ENCODE measurements at regions not wholly inside any gene's neighbourhood (a gene's known extent, or its start where the extent isn't known, plus 50 kb on each side); places are given as distances from the start of the nearest gene placed in this dataset.

- no peak overlapping the region for H2BK120ac ChIP-seq (replicated peaks; ENCODE audit: low read depth, low read length)
- no peaks in the 10 kb centered on the region for H3K79me1 ChIP-seq (ENCODE audit: low read depth, low read length)
- H4K91ac ChIP-seq (replicated peaks; ENCODE audit: insufficient read length, low read length), result no peak overlapping the region
- H4K8ac ChIP-seq (ENCODE audit: extremely low read depth, insufficient read depth, low read length), result no peak overlapping the region
- H3K79me2 ChIP-seq (ENCODE audit: control insufficient read depth in 1 of 2, insufficient read depth in 2 of 2, low read length in 2 of 2), result no peaks in the 10 kb centered on the region
- 95% methylated on average over 2 of the region's 2 CpGs; no CpG with 5 or more reads in 1 of the 2 experiments for WGBS, 2 experiments (ENCODE audit: extremely low coverage in 1 of 2, insufficient coverage in 1 of 2, insufficient read length in 1 of 2, insufficient replicate concordance in 2 of 2, low coverage in 1 of 2, low lambda C conversion rate in 2 of 2, missing lambda C conversion rate in 1 of 2)
- no peak overlapping the region for H2BK20ac ChIP-seq (ENCODE audit: low read length)
- H3K14ac ChIP-seq (ENCODE audit: insufficient read length), result no peak overlapping the region
- no peak overlapping the region for H3K4ac ChIP-seq (replicated peaks; ENCODE audit: insufficient read length, low read depth, low read length)
- CTCF ChIA-PET (ENCODE audit: partially characterized antibody), result no interaction called here
- H4K5ac ChIP-seq (ENCODE audit: insufficient read length, low read depth, low read length), result no peak overlapping the region
- DNase-seq (ENCODE audit: low read depth in 1 of 2, low spot score in 2 of 2) (no peak), FAIRE-seq (no peak)
- H3K9ac ChIP-seq (replicated peaks in 1 of 4; ENCODE audit: extremely low read depth in 1 of 4, low read depth in 3 of 4, low read length in 3 of 4), result no peak overlapping the region
- H2BK5ac ChIP-seq (ENCODE audit: low read depth, low read length), result no peak overlapping the region
- no peak overlapping the region for H2BK15ac ChIP-seq (ENCODE audit: low read length)
- H2AFZ ChIP-seq (ENCODE audit: low read length), result no peak overlapping the region
- H4K20me1 ChIP-seq (replicated peaks in 1 of 2; ENCODE audit: control insufficient read depth in 1 of 2, insufficient read depth in 2 of 2, low read length in 2 of 2), result no peaks in the 10 kb centered on the region
- H2AK5ac ChIP-seq (ENCODE audit: low read depth, low read length), result no peak overlapping the region
- no peak overlapping the region for H3K56ac ChIP-seq (replicated peaks; ENCODE audit: insufficient read length, low read depth, low read length)
- H2BK12ac ChIP-seq (ENCODE audit: low read depth, low read length), result no peak overlapping the region
- POLR2A ChIA-PET (ENCODE audit: partially characterized antibody), result no interaction called here
- no peak overlapping the region for H3K27ac ChIP-seq (ENCODE audit: low read depth, low read length)
- no peaks in the 10 kb centered on the region for H3K9me3 ChIP-seq (ENCODE audit: insufficient read depth in 2 of 2, low read depth in 1 of 2, low read length in 1 of 2)
- H3K23me2 ChIP-seq (ENCODE audit: low read depth, low read length), result no peaks in the 10 kb centered on the region
- no peaks in the 10 kb centered on the region for H3K27me3 ChIP-seq (replicated peaks in 1 of 4; ENCODE audit: control insufficient read depth in 3 of 4, extremely low read depth in 1 of 4, insufficient read depth in 3 of 4, low read length in 3 of 4)
- no peak overlapping the region for H3K18ac ChIP-seq (ENCODE audit: extremely low read depth, low read length)
- H3K36me3 ChIP-seq (ENCODE audit: control insufficient read depth in 2 of 4, insufficient read depth in 4 of 4, low read length in 3 of 4), result no peaks in the 10 kb centered on the region
- H3K4me2 ChIP-seq (ENCODE audit: insufficient read depth in 1 of 2, low read depth in 2 of 2, low read length in 2 of 2), result no peak overlapping the region
- no peak overlapping the region for H3K4me3 ChIP-seq (ENCODE audit: extremely low read depth in 1 of 4, insufficient read depth in 2 of 4, low read depth in 3 of 4, low read length in 4 of 4)
- H3K23ac ChIP-seq (ENCODE audit: insufficient read length), result no peak overlapping the region
- peaks cover 1 to 10% (median 7%) of the 10 kb centered on the region in 4 experiments; a peak in 4 of 7 replicates for H3K4me1 ChIP-seq (replicated peaks in 1 of 4; ENCODE audit: control insufficient read depth in 3 of 4, insufficient read depth in 4 of 4, low read length in 3 of 4)
- TF ChIP-seq GABPA (IDR thresholded peaks at IDR 0.05; ENCODE audit: borderline replicate concordance, insufficient read depth, low read length) (no peak), USF2 (IDR thresholded peaks at IDR 0.05; ENCODE audit: low read length) (no peak), ATF2 (IDR thresholded peaks at IDR 0.05; ENCODE audit: low read length) (no peak), POLR2A (IDR thresholded peaks at IDR 0.05; ENCODE audit: control extremely low read depth in 1 of 2, low read depth in 2 of 2, low read length in 2 of 2) (no peak), SUZ12 (IDR thresholded peaks at IDR 0.05; ENCODE audit: low read length) (no peak), RXRA (IDR thresholded peaks at IDR 0.05; ENCODE audit: insufficient read depth, low read depth, low read length) (no peak), CHD2 (IDR thresholded peaks at IDR 0.05; ENCODE audit: low read length) (no peak), SP4 (IDR thresholded peaks at IDR 0.05; ENCODE audit: low read length) (no peak), E2F6 (IDR thresholded peaks at IDR 0.05) (no peak), EGR1 (IDR thresholded peaks at IDR 0.05; ENCODE audit: borderline replicate concordance, low read depth, low read length) (no peak), EZH2 (IDR thresholded peaks at IDR 0.05; ENCODE audit: low read depth, low read length, severe bottlenecking) (no peak), RFX5 (IDR thresholded peaks at IDR 0.05; ENCODE audit: borderline replicate concordance, low read depth, low read length) (no peak)
Measured at GRCh38 chr5:110251366-110251765, 475.1 kb downstream of the TMEM232 start.
